PC-9 (cell line): ENCODE measurements at regions not wholly inside any gene's neighbourhood (a gene's known extent, or its start where the extent isn't known, plus 50 kb on each side); places are given as distances from the start of the nearest gene placed in this dataset.
A peak's percentile ranks its signal among the peaks of the same experiment; 100 is the strongest.

ENCODE experiments used
- BruUV-seq: library from RNA; stranded (reverse); fragments of 400-500 nt; replicated peaks from 2 replicates; lab custom pipeline; 2021; lab: Mats Ljungman, UMichigan
- CTCF ChIA-PET: fragments of 300-600 bp; sonication (Branson Sonifier 250); formaldehyde crosslinking; loops from one replicate; lab custom pipeline; 2022; ENCODE audit warnings: antibody characterized with exemption; lab: Charles Lee
- POLR2A ChIA-PET: fragments of 300-600 bp; sonication (Branson Sonifier 250); formaldehyde crosslinking; loops from one replicate; lab custom pipeline; 2022; ENCODE audit warnings: antibody characterized with exemption; ENCODE audit not compliant: unreplicated experiment; lab: Charles Lee
- DNase-seq, 2 experiments: peaks; one replicate each; pipeline versions ENCODE4 v3.0.0 to v3.0.0-alpha.2; 2015 to 2022; ENCODE audit warnings: mixed read lengths in 1 of 2
- H2AFZ ChIP-seq: fragments of 200-600 bp; sonication (generic); 2 replicates; pipeline ENCODE4 v1.8.1; 2017; ENCODE audit warnings: antibody characterized with exemption
- H3F3A ChIP-seq: fragments of 200-600 bp; sonication (generic); 2 replicates; pipeline ENCODE4 v1.8.1; 2017; ENCODE audit warnings: antibody characterized with exemption, mild to moderate bottlenecking, low read depth; ENCODE audit not compliant: insufficient read depth
- H3K27ac ChIP-seq: fragments of 200-600 bp; sonication (generic); 2 replicates; pipeline ENCODE4 v1.6.1; 2016; ENCODE audit warnings: mixed run types
- H3K27me3 ChIP-seq: fragments of 200-600 bp; sonication (generic); 2 replicates; pipeline ENCODE4 v1.6.1; 2016; ENCODE audit warnings: low read depth, mixed run types; ENCODE audit not compliant: insufficient read depth
- H3K36me3 ChIP-seq: fragments of 200-600 bp; sonication (generic); 2 replicates; pipeline ENCODE4 v1.6.1; 2016; ENCODE audit warnings: low read depth, mixed run types
- H3K4me1 ChIP-seq: fragments of 200-600 bp; sonication (generic); replicated peaks from 2 replicates; pipeline ENCODE4 v1.6.1; 2016; ENCODE audit warnings: mixed run types; ENCODE audit not compliant: insufficient read depth
- H3K4me2 ChIP-seq: fragments of 200-600 bp; sonication (generic); 2 replicates; pipeline ENCODE4 v1.6.1; 2017; ENCODE audit warnings: mixed run types
- H3K4me3 ChIP-seq: fragments of 200-600 bp; sonication (generic); 2 replicates; pipeline ENCODE4 v1.6.1; 2016; ENCODE audit warnings: mixed run types
- H3K79me2 ChIP-seq: fragments of 200-600 bp; sonication (generic); 2 replicates; pipeline ENCODE4 v1.6.1; 2017; ENCODE audit warnings: low read depth, mixed run types
- H3K9me2 ChIP-seq: fragments of 200-600 bp; sonication (generic); 2 replicates; pipeline ENCODE4 v1.8.1; 2017; ENCODE audit warnings: mild to moderate bottlenecking; ENCODE audit not compliant: insufficient read depth
- H3K9me3 ChIP-seq: fragments of 200-600 bp; sonication (generic); 2 replicates; pipeline ENCODE4 v1.8.1; 2016; ENCODE audit warnings: low read depth; ENCODE audit not compliant: insufficient read depth
- H4K20me1 ChIP-seq: fragments of 200-600 bp; sonication (generic); 2 replicates; pipeline ENCODE4 v1.8.1; 2017; ENCODE audit not compliant: insufficient read depth
- EZH2 ChIP-seq: fragments of 200-600 bp; sonication (generic); IDR thresholded peaks from 2 replicates; pipeline ENCODE4 v1.8.0; 2017; ENCODE audit warnings: antibody characterized with exemption, low read depth
- intact Hi-C: fragments of 100-400 bp; cut with micrococcal nuclease; formaldehyde crosslinking; loops from one replicate; pipeline ENCODE4 v1.10.0; 2022; ENCODE audit not compliant: unreplicated experiment
- TF ChIP-seq, protein P1 (sequence below): fragments of 200-600 bp; sonication (generic); conservative IDR thresholded peaks from 2 replicates; pipeline ENCODE4 v1.6.1; 2017; ENCODE audit warnings: mixed run types, antibody characterized with exemption, mild to moderate bottlenecking, moderate library complexity

GRCh38 chr3:159271799-159272512 lies 470.1 kb downstream of the MFSD1 start:
- Histone ChIP-seq H3K9me3 (no peaks in the 10 kb centered on the region), H3K36me3 (no peaks in the 10 kb centered on the region), H3K4me3 (no peak overlapping the region), H3K79me2 (no peaks in the 10 kb centered on the region), H3K4me1 (no peaks in the 10 kb centered on the region), H3K4me2 (no peak overlapping the region), H2AFZ (no peak overlapping the region), H3K27ac (no peak overlapping the region), H3F3A (no peaks in the 10 kb centered on the region), H4K20me1 (no peaks in the 10 kb centered on the region), H3K27me3 (no peaks in the 10 kb centered on the region), H3K9me2 (0 out of 2 replicates have a peak, but pooled peaks cover 4% of the 10 kb centered on the region)
- POLR2A ChIA-PET, result interaction anchor here (0.6 kb wide), 1 partner anchor 186 kb away, joined by 3 read pairs; no protein-coding TSS in a partner anchor
- CTCF ChIA-PET, result no interaction called here
- intact Hi-C loops, result no loop called here
- DNase-seq, result no peak
- no peak for TF ChIP-seq EZH2
- TF ChIP-seq, protein P1, sequence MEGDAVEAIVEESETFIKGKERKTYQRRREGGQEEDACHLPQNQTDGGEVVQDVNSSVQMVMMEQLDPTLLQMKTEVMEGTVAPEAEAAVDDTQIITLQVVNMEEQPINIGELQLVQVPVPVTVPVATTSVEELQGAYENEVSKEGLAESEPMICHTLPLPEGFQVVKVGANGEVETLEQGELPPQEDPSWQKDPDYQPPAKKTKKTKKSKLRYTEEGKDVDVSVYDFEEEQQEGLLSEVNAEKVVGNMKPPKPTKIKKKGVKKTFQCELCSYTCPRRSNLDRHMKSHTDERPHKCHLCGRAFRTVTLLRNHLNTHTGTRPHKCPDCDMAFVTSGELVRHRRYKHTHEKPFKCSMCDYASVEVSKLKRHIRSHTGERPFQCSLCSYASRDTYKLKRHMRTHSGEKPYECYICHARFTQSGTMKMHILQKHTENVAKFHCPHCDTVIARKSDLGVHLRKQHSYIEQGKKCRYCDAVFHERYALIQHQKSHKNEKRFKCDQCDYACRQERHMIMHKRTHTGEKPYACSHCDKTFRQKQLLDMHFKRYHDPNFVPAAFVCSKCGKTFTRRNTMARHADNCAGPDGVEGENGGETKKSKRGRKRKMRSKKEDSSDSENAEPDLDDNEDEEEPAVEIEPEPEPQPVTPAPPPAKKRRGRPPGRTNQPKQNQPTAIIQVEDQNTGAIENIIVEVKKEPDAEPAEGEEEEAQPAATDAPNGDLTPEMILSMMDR, result no peak
- BruUV-seq, result no TSS peak

GRCh38 chr3:159273070-159273469 lies 471.2 kb downstream of the MFSD1 start:
- no peaks in the 10 kb centered on the region for H4K20me1 ChIP-seq
- 0 out of 2 replicates have a peak, but pooled peaks cover 4% of the 10 kb centered on the region for H3K9me2 ChIP-seq
- H3K27me3 ChIP-seq, result no peaks in the 10 kb centered on the region
- intact Hi-C loops, result no loop called here
- BruUV-seq, result no TSS peak
- POLR2A ChIA-PET, result interaction anchor here (0.6 kb wide), 1 partner anchor 185 kb away, joined by 3 read pairs; no protein-coding TSS in a partner anchor
- H3K36me3 ChIP-seq, result no peaks in the 10 kb centered on the region
- CTCF ChIA-PET, result no interaction called here
- no peak overlapping the region for H3K4me3 ChIP-seq
- H3K4me1 ChIP-seq, result no peaks in the 10 kb centered on the region
- H3F3A ChIP-seq, result no peaks in the 10 kb centered on the region
- H3K27ac ChIP-seq, result no peak overlapping the region
- no peak for DNase-seq
- no peak overlapping the region for H2AFZ ChIP-seq
- H3K4me2 ChIP-seq, result no peak overlapping the region
- TF ChIP-seq EZH2, result no peak
- TF ChIP-seq, protein P1, result no peak
- H3K79me2 ChIP-seq, result no peaks in the 10 kb centered on the region
- no peaks in the 10 kb centered on the region for H3K9me3 ChIP-seq

DNA sequence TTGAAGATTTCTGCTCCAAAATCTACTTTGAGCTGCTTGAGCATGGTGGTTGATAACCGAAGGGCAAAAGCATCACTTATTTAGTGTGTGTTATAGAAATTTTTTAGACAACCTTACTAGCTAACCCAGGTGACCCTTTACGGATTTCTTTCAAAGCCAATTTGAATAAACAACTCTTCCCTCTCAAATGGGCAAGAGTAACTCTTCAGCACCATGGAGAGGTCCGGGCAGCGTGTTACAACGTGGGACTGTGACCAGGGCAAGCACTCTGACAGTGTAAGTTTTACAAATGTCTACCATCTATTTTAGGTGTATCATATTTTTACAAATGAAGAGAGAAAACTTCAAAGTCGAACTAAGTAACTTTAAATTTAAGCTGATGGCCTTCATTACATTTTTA lies 471.8 kb downstream of the MFSD1 start:
- Histone ChIP-seq H2AFZ (no peak overlapping the region), H4K20me1 (no peaks in the 10 kb centered on the region), H3K36me3 (no peaks in the 10 kb centered on the region), H3K9me2 (0 out of 2 replicates have a peak, but pooled peaks cover 4% of the 10 kb centered on the region), H3F3A (no peaks in the 10 kb centered on the region), H3K27me3 (no peaks in the 10 kb centered on the region), H3K4me2 (no peak overlapping the region), H3K9me3 (no peaks in the 10 kb centered on the region), H3K4me1 (no peaks in the 10 kb centered on the region), H3K4me3 (no peak overlapping the region), H3K79me2 (no peaks in the 10 kb centered on the region), H3K27ac (no peak overlapping the region)
- no TSS peak for BruUV-seq
- CTCF ChIA-PET, result no interaction called here
- intact Hi-C loops, result no loop called here
- DNase-seq, result peak in 1 of 2 experiments; percentile 60
- TF ChIP-seq, protein P1, result no peak
- no peak for TF ChIP-seq EZH2
- POLR2A ChIA-PET, result interaction anchor here (0.6 kb wide), 1 partner anchor 144 kb away, joined by 5 read pairs; no protein-coding TSS in a partner anchor
